ENCODE measurements at regions not wholly inside any gene's neighbourhood (a gene's known extent, or its start where the extent isn't known, plus 50 kb on each side); places are given as distances from the start of the nearest gene placed in this dataset.

DNA sequence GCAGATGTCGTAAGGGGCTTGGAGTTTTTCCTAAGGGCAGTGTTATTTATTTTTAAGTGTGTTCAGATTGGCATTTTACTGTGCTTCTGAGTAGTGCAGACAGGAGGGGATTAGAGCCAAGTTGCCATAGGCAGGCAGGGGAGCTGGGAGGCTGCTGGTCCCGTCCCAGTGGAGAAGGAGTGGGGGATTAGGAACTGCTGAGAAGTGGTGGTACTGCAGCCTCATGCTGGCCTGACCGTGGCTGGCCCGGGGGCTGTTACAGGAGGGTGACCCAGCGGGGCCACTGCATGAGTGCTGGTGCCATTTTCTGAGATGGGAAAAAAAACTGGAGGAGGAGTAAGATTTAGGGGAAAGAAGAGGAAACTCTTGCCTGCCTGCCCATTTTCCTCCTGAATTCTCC, 52.3 kb upstream of the DLK1 start:
- TF ChIP-seq YY1 (IDR thresholded peaks at IDR 0.05; ENCODE audit: extremely low read depth, insufficient replicate concordance, low read depth, low read length) = no peak
- TF ChIP-seq ATF3 (IDR thresholded peaks at IDR 0.05) = no peak
- no peak for TF ChIP-seq ZNF274 (IDR thresholded peaks at IDR 0.05; ENCODE audit: low read depth, low read length)
- TF ChIP-seq, protein P1, sequence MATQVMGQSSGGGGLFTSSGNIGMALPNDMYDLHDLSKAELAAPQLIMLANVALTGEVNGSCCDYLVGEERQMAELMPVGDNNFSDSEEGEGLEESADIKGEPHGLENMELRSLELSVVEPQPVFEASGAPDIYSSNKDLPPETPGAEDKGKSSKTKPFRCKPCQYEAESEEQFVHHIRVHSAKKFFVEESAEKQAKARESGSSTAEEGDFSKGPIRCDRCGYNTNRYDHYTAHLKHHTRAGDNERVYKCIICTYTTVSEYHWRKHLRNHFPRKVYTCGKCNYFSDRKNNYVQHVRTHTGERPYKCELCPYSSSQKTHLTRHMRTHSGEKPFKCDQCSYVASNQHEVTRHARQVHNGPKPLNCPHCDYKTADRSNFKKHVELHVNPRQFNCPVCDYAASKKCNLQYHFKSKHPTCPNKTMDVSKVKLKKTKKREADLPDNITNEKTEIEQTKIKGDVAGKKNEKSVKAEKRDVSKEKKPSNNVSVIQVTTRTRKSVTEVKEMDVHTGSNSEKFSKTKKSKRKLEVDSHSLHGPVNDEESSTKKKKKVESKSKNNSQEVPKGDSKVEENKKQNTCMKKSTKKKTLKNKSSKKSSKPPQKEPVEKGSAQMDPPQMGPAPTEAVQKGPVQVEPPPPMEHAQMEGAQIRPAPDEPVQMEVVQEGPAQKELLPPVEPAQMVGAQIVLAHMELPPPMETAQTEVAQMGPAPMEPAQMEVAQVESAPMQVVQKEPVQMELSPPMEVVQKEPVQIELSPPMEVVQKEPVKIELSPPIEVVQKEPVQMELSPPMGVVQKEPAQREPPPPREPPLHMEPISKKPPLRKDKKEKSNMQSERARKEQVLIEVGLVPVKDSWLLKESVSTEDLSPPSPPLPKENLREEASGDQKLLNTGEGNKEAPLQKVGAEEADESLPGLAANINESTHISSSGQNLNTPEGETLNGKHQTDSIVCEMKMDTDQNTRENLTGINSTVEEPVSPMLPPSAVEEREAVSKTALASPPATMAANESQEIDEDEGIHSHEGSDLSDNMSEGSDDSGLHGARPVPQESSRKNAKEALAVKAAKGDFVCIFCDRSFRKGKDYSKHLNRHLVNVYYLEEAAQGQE (IDR thresholded peaks at IDR 0.05; ENCODE audit: low read depth) = no peak
- no peak for TF ChIP-seq SP1 (IDR thresholded peaks at IDR 0.05; ENCODE audit: low read depth)
- TF ChIP-seq ELF1 (IDR thresholded peaks at IDR 0.05; ENCODE audit: borderline replicate concordance, low read depth) = no peak
- no peak for TF ChIP-seq ZFX (IDR thresholded peaks at IDR 0.05)
- TF ChIP-seq POLR2AphosphoS5 (IDR thresholded peaks at IDR 0.05; ENCODE audit: low read depth, low read length) = no peak
- TF ChIP-seq CTCF (IDR thresholded peaks at IDR 0.05 in 2 of 3, conservative IDR thresholded peaks at IDR 0.05 in 1 of 3; ENCODE audit: borderline replicate concordance in 1 of 3, insufficient read depth in 1 of 3, low read depth in 2 of 3, low read length in 2 of 3) = no peak
- no peak for TF ChIP-seq POLR2A (IDR thresholded peaks at IDR 0.05; ENCODE audit: borderline replicate concordance, extremely low read depth, insufficient read depth, insufficient read length)
- TF ChIP-seq ZBTB33 (IDR thresholded peaks at IDR 0.05; ENCODE audit: extremely low read depth, insufficient replicate concordance, low read length) = no peak
- no peak for TF ChIP-seq JUND (IDR thresholded peaks at IDR 0.05)
- no peak for TF ChIP-seq MAX (IDR thresholded peaks at IDR 0.05)
- TF ChIP-seq SIN3A (IDR thresholded peaks at IDR 0.05; ENCODE audit: low read depth) = no peak
- no peak for TF ChIP-seq EZH2phosphoT487 (IDR thresholded peaks at IDR 0.05; ENCODE audit: borderline replicate concordance)
- no peak for TF ChIP-seq SRF (IDR thresholded peaks at IDR 0.05; ENCODE audit: low read depth)
- TF ChIP-seq EGR1 (IDR thresholded peaks at IDR 0.05; ENCODE audit: low read depth) = no peak
- CTCF ChIA-PET = no interaction called here
- RAD21 ChIA-PET (ENCODE audit: low non-redundant PET in 1 of 2, low total read pairs in 2 of 2, uncharacterized antibody in 2 of 2, unreplicated experiment in 2 of 2) = no interaction called here
- no peaks in the 10 kb centered on the region for H3K27me3 ChIP-seq (ENCODE audit: insufficient read depth, low read length)
- H3K4me1 ChIP-seq (ENCODE audit: control insufficient read depth in 1 of 2, insufficient read depth in 2 of 2, low read length in 2 of 2) = peaks cover 0 to 11% of the 10 kb centered on the region in 2 experiments; a peak in 1 of 4 replicates
- no peak overlapping the region for H3K4me2 ChIP-seq (ENCODE audit: low read length)
- H3K9ac ChIP-seq (ENCODE audit: low read length) = no peak overlapping the region
- no peak for DNase-seq (ENCODE audit: low read depth, low spot score)
- H3K9me2 ChIP-seq (ENCODE audit: insufficient read depth) = no peaks in the 10 kb centered on the region
- H2AFZ ChIP-seq (ENCODE audit: low read depth, low read length, poor library complexity, severe bottlenecking) = no peak overlapping the region
- intact Hi-C loops (cut with micrococcal nuclease) = no loop called here
- no peak for ATAC-seq
- H3K79me2 ChIP-seq (ENCODE audit: insufficient read depth, low read length) = no peaks in the 10 kb centered on the region
- no peaks in the 10 kb centered on the region for H3K36me3 ChIP-seq (ENCODE audit: control insufficient read depth in 1 of 2, insufficient read depth in 2 of 2, low read length in 2 of 2)
- no peak overlapping the region for H3K27ac ChIP-seq (ENCODE audit: low read depth, low read length)
- BruUV-seq (replicated peaks) = no TSS peak
- POLR2A ChIA-PET = no interaction called here
- no peaks in the 10 kb centered on the region for H4K20me1 ChIP-seq (ENCODE audit: insufficient read depth)
- H3K4me3 ChIP-seq (replicated peaks in 1 of 2; ENCODE audit: low read depth in 1 of 2, low read length in 2 of 2) = no peak overlapping the region
- H3K9me3 ChIP-seq (ENCODE audit: control insufficient read depth in 1 of 2, insufficient read depth in 1 of 2, low read depth in 1 of 2, low read length in 2 of 2) = no peaks in the 10 kb centered on the region

Data from HCT116 (cell line).